CD14-positive monocyte (primary cell): ENCODE measurements at regions not wholly inside any gene's neighbourhood (a gene's known extent, or its start where the extent isn't known, plus 50 kb on each side); places are given as distances from the start of the nearest gene placed in this dataset.

Experiments used
- DNase-seq, 3 donors: peaks; one replicate each; pipeline ENCODE4 v3.0.0-alpha.2; 2011 to 2022
- H2AFZ ChIP-seq: 2 replicates; pipeline ENCODE4 v1.6.0; 2012; ENCODE audit warnings: mild to moderate bottlenecking, low read depth, low read length, inconsistent platforms; ENCODE audit not compliant: insufficient read depth, poor library complexity, severe bottlenecking
- H3K27ac ChIP-seq, 2 donors: 1 replicate in 1 of 2; 2 replicates in 1 of 2; pipeline ENCODE4 v1.5.1; 2012 to 2013; ENCODE audit warnings: low read length in 2 of 2, control low read depth in 1 of 2, inconsistent platforms in 1 of 2, low read depth in 1 of 2, mild to moderate bottlenecking in 1 of 2
- H3K27me3 ChIP-seq, 2 donors: one replicate each; pipeline versions ENCODE4 v1.6.0 to v1.6.1; 2011 to 2013; ENCODE audit warnings: low read length in 2 of 2; ENCODE audit not compliant: control insufficient read depth in 2 of 2, insufficient read depth in 2 of 2
- H3K36me3 ChIP-seq, 2 donors: replicated peaks in 1 of 2; 1 replicate in 1 of 2; 2 replicates in 1 of 2; pipeline versions ENCODE4 v1.5.1 to v1.6.1; 2012 to 2013; ENCODE audit warnings: low read length in 2 of 2, control low read depth in 1 of 2, inconsistent platforms in 1 of 2, mild to moderate bottlenecking in 1 of 2; ENCODE audit not compliant: insufficient read depth in 2 of 2, control insufficient read depth in 1 of 2
- H3K4me1 ChIP-seq, 2 donors: 1 replicate in 1 of 2; 2 replicates in 1 of 2; pipeline versions ENCODE4 v1.5.1 to v1.6.1; 2012 to 2013; ENCODE audit warnings: low read length in 2 of 2, control low read depth in 1 of 2, inconsistent platforms in 1 of 2, mild to moderate bottlenecking in 1 of 2, moderate library complexity in 1 of 2; ENCODE audit not compliant: insufficient read depth in 2 of 2, control insufficient read depth in 1 of 2
- H3K4me2 ChIP-seq: replicated peaks from 2 replicates; pipeline ENCODE3; 2012; ENCODE audit warnings: low read length, moderate library complexity, mild to moderate bottlenecking; ENCODE audit not compliant: poor library complexity, severe bottlenecking; ENCODE audit errors: extremely low read depth
- H3K4me3 ChIP-seq, 3 experiments: fragments of 200-600 bp in 1 of 3; sonication (generic) in 1 of 3; replicated peaks in 1 of 3; 1 replicate in 2 of 3; 2 replicates in 1 of 3; pipeline ENCODE4 v1.5.1; 2011 to 2013; ENCODE audit warnings: low read length in 3 of 3, mild to moderate bottlenecking in 3 of 3, control low read depth in 2 of 3, low read depth in 2 of 3, inconsistent platforms in 1 of 3, moderate library complexity in 1 of 3
- H3K79me2 ChIP-seq: 2 replicates; pipeline ENCODE4 v1.6.0; 2012; ENCODE audit warnings: mild to moderate bottlenecking, control low read depth, inconsistent platforms, low read length, moderate library complexity; ENCODE audit not compliant: insufficient read depth
- H3K9ac ChIP-seq: 2 replicates; pipeline ENCODE4 v1.6.0; 2017; ENCODE audit warnings: low read length, mild to moderate bottlenecking; ENCODE audit not compliant: insufficient read depth, poor library complexity, severe bottlenecking
- H3K9me3 ChIP-seq, 2 donors: replicated peaks in 1 of 2; 1 replicate in 1 of 2; 2 replicates in 1 of 2; pipeline versions ENCODE4 v1.5.1 to v1.6.1; 2012 to 2013; ENCODE audit warnings: low read length in 2 of 2, control low read depth in 1 of 2; ENCODE audit not compliant: control insufficient read depth in 1 of 2, insufficient read depth in 1 of 2
- H4K20me1 ChIP-seq: 2 replicates; pipeline ENCODE4 v1.6.0; 2012; ENCODE audit warnings: mild to moderate bottlenecking, low read length, control low read depth, moderate library complexity; ENCODE audit not compliant: insufficient read depth
- H3K27ac Mint-ChIP-seq, 7 donors: one replicate each; pipeline ENCODE4 v1.8.0; 2020; ENCODE audit warnings: mild to moderate bottlenecking in 7 of 7, mixed read lengths in 7 of 7, moderate library complexity in 6 of 7, inconsistent platforms in 2 of 7
- H3K27me3 Mint-ChIP-seq, 3 donors: one replicate each; pipeline ENCODE4 v1.8.0; 2021 to 2022; ENCODE audit warnings: low read depth in 3 of 3, mild to moderate bottlenecking in 3 of 3, mixed read lengths in 3 of 3, moderate library complexity in 3 of 3, inconsistent platforms in 1 of 3
- H3K36me3 Mint-ChIP-seq, 2 donors: one replicate each; pipeline ENCODE4 v1.8.0; 2020; ENCODE audit warnings: mixed read lengths in 2 of 2, inconsistent platforms in 1 of 2, mild to moderate bottlenecking in 1 of 2
- H3K4me1 Mint-ChIP-seq: one replicate; pipeline ENCODE4 v1.8.0; 2020; ENCODE audit warnings: mild to moderate bottlenecking, mixed read lengths
- H3K4me3 Mint-ChIP-seq, 2 donors: one replicate each; pipeline ENCODE4 v1.8.0; 2020; ENCODE audit warnings: mild to moderate bottlenecking in 2 of 2, mixed read lengths in 2 of 2, moderate library complexity in 1 of 2
- H3K9me3 Mint-ChIP-seq, 7 donors: one replicate each; pipeline ENCODE4 v1.8.0; 2020 to 2022; ENCODE audit warnings: mixed read lengths in 7 of 7, mild to moderate bottlenecking in 6 of 7, moderate library complexity in 6 of 7, inconsistent platforms in 2 of 7
- CTCF ChIP-seq: fragments of 200-600 bp; IDR thresholded peaks from one replicate; pipeline ENCODE4 v1.8.0; 2022; ENCODE audit warnings: antibody characterized with exemption, mild to moderate bottlenecking
- WGBS: methylation state at CpG from one replicate; pipeline ENCODE4 v1.1.5; 2013; ENCODE audit warnings: missing lambda C conversion rate; ENCODE audit not compliant: insufficient coverage; 5-methylcytosine and 5-hydroxymethylcytosine counted together
- intact Hi-C, 2 donors: fragments of 100-400 bp; cut with micrococcal nuclease; formaldehyde crosslinking; loops; one replicate each; pipeline versions ENCODE4 v1.15.0 to v1.15.1; 2023

- Mint-ChIP-seq H3K36me3 (no peaks in the 10 kb centered on the region), H3K27ac (no peak overlapping the region), H3K9me3 (peaks cover 0 to 3% (median 0%) of the 10 kb centered on the region in 7 donors), H3K27me3 (no peaks in the 10 kb centered on the region), H3K4me1 (no peaks in the 10 kb centered on the region), H3K4me3 (no peak overlapping the region)
- H3K27ac ChIP-seq: no peak overlapping the region
- no peaks in the 10 kb centered on the region for H3K9me3 ChIP-seq
- H4K20me1 ChIP-seq: no peaks in the 10 kb centered on the region
- no peaks in the 10 kb centered on the region for H3K4me1 ChIP-seq
- no peak overlapping the region for H3K9ac ChIP-seq
- no peaks in the 10 kb centered on the region for H3K27me3 ChIP-seq
- H3K4me3 ChIP-seq: no peak overlapping the region
- H3K79me2 ChIP-seq: no peaks in the 10 kb centered on the region
- no peak overlapping the region for H2AFZ ChIP-seq
- 90% methylated on average over 3 of the region's 4 CpGs for WGBS
- intact Hi-C loops: no loop called here
- DNase-seq: no peak
- no peak overlapping the region for H3K4me2 ChIP-seq
- TF ChIP-seq CTCF: no peak
- no peaks in the 10 kb centered on the region for H3K36me3 ChIP-seq
These were observed 70.3 kb upstream of the FAM3C start for GRCh38 chr7:121466455-121466854.

GRCh38 chr7:121459148-121459547 lies 63.0 kb upstream of the FAM3C start:
- H3K79me2 ChIP-seq: no peaks in the 10 kb centered on the region
- DNase-seq: no peak
- H3K27ac ChIP-seq: no peak overlapping the region
- H3K9ac ChIP-seq: no peak overlapping the region
- H3K4me2 ChIP-seq: no peak overlapping the region
- H3K36me3 ChIP-seq: no peaks in the 10 kb centered on the region
- H3K4me1 Mint-ChIP-seq: no peaks in the 10 kb centered on the region
- no peak overlapping the region for H2AFZ ChIP-seq
- H3K9me3 Mint-ChIP-seq: peaks cover 0 to 5% (median 0%) of the 10 kb centered on the region in 7 donors
- WGBS: no CpG with 5 or more reads among the region's 2 CpGs
- intact Hi-C loops: no loop called here
- H3K36me3 Mint-ChIP-seq: no peaks in the 10 kb centered on the region
- no peaks in the 10 kb centered on the region for H4K20me1 ChIP-seq
- peaks cover 0 to 5% (median 1%) of the 10 kb centered on the region in 3 donors for H3K27me3 Mint-ChIP-seq
- H3K4me3 ChIP-seq: no peak overlapping the region
- no peak overlapping the region for H3K27ac Mint-ChIP-seq
- H3K27me3 ChIP-seq: no peaks in the 10 kb centered on the region
- TF ChIP-seq CTCF: no peak
- no peaks in the 10 kb centered on the region for H3K9me3 ChIP-seq
- H3K4me1 ChIP-seq: no peaks in the 10 kb centered on the region
- H3K4me3 Mint-ChIP-seq: no peak overlapping the region
